A549 (cell line): ENCODE measurements at regions not wholly inside any gene's neighbourhood (a gene's known extent, or its start where the extent isn't known, plus 50 kb on each side); places are given as distances from the start of the nearest gene placed in this dataset.

Source experiments
- BCL3 ChIP-seq: fragments of >200 bp; sonication (Bioruptor Twin); formaldehyde crosslinking; IDR thresholded peaks from 3 replicates; pipeline ENCODE4 v1.6.1; 2016
- CHD2 ChIP-seq: fragments of 150-350 bp; IDR thresholded peaks from 2 replicates; pipeline ENCODE4 v1.6.1; 2014; ENCODE audit warnings: low read length; ENCODE audit not compliant: partially characterized antibody
- CTCF ChIP-seq: fragments of >200 bp; sonication (Bioruptor Twin); formaldehyde crosslinking; IDR thresholded peaks from 3 replicates; pipeline ENCODE4 v1.5.1; 2016
- EP300 ChIP-seq, 2 experiments: fragments of >200 bp; sonication (Bioruptor Twin); formaldehyde crosslinking; IDR thresholded peaks; 2 replicates in 1 of 2; 3 replicates in 1 of 2; pipeline ENCODE4 v1.6.1; 2016 to 2017
- PBX3 ChIP-seq: IDR thresholded peaks from 2 replicates; pipeline ENCODE4 v1.6.1; 2012
- POLR2A ChIP-seq: IDR thresholded peaks from 2 replicates; pipeline ENCODE4 v1.6.1; 2012; ENCODE audit warnings: mild to moderate bottlenecking, low read length

- TF ChIP-seq CTCF: no peak
- TF ChIP-seq PBX3: no peak
- TF ChIP-seq CHD2: no peak
- no peak for TF ChIP-seq EP300 (IDR thresholded peaks at IDR 0.05)
- no peak for TF ChIP-seq POLR2A
- TF ChIP-seq BCL3: no peak
Observed at GRCh38 chr7:110470420-110470819, 620.5 kb upstream of the LRRN3 start.
